HAP-1 (cell line): ENCODE measurements at regions not wholly inside any gene's neighbourhood (a gene's known extent, or its start where the extent isn't known, plus 50 kb on each side); places are given as distances from the start of the nearest gene placed in this dataset.
A peak's percentile ranks its signal among the peaks of the same experiment; 100 is the strongest.

Experiments used
- DNase-seq, 2 experiments: peaks; one replicate each; pipeline ENCODE4 v3.0.0-alpha.2; 2016 to 2020; ENCODE audit warnings: low spot score in 2 of 2
- H3K27me3 ChIP-seq: fragments of 250-450 bp; sonication (Bioruptor Pico); 2 replicates; pipeline ENCODE4 v1.5.1; 2020; ENCODE audit warnings: low read depth, mild to moderate bottlenecking, moderate library complexity
- H3K36me3 ChIP-seq: fragments of 250-450 bp; sonication (Bioruptor Pico); replicated peaks from 2 replicates; pipeline ENCODE4 v1.5.1; 2020; ENCODE audit warnings: mild to moderate bottlenecking
- H3K4me1 ChIP-seq: fragments of 250-450 bp; sonication (Bioruptor Pico); 2 replicates; pipeline ENCODE4 v1.5.1; 2020; ENCODE audit warnings: mild to moderate bottlenecking
- H3K4me3 ChIP-seq: fragments of 250-450 bp; sonication (Bioruptor Pico); 2 replicates; pipeline ENCODE4 v1.5.1; 2020; ENCODE audit warnings: mild to moderate bottlenecking, moderate library complexity
- H3K9me3 ChIP-seq: fragments of 250-450 bp; sonication (Bioruptor Pico); 2 replicates; pipeline ENCODE4 v1.5.1; 2020; ENCODE audit warnings: mild to moderate bottlenecking, moderate library complexity
- in situ Hi-C: fragments of 300-500 bp; cut with MboI; formaldehyde crosslinking; loops from 3 replicates; pipeline ENCODE4 v1.14.3; 2020; ENCODE audit warnings: low sequenced_read_pairs, inconsistent platforms, mixed read lengths

DNA sequence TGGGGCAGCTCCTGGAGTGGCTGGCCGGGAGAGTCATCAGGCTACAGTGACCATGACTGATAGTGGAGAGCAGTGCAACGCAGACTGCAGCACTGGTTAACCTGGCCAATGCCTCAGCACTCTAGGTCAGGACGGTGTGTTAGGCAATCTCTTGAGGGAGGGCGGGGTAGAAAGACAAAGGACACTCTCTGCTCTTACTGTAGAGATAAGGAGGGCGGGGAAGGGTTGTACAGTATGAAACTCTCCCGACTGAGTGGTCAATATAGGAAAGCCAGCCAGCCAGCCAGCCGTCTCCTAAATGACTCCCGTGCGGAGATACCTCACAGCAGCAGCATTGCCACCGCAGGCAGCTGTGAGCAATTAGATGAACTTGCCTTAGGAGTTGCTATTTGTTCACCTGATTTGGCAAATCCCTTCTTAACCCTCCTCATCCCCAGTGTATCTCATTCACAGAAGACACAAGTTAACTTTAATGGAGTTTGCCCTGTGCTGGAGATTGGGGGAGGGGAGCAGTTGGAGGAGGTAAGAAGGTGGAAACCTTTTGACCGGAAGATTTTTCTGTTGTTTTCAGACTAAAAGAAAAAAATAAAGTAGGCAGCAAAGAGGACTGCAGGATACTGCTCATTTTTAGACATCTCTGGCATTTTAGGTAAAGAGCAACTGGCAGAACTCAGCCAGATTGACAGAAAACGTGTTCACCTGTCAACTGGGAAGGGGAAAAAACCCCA is 330.5 kb downstream of the HNRNPD start:
- peak overlapping the region; percentile 40 for H3K4me3 ChIP-seq
- in situ Hi-C loops, result no loop called here
- no peaks in the 10 kb centered on the region for H3K9me3 ChIP-seq
- no peaks in the 10 kb centered on the region for H3K36me3 ChIP-seq
- H3K27me3 ChIP-seq, result no peaks in the 10 kb centered on the region; the same call in 1 of the 2 replicates
- DNase-seq, result peak in 1 of 2 experiments; percentile 10
- H3K4me1 ChIP-seq, result peaks cover 3% of the 10 kb centered on the region; the same call in 1 of the 2 replicates

DNA sequence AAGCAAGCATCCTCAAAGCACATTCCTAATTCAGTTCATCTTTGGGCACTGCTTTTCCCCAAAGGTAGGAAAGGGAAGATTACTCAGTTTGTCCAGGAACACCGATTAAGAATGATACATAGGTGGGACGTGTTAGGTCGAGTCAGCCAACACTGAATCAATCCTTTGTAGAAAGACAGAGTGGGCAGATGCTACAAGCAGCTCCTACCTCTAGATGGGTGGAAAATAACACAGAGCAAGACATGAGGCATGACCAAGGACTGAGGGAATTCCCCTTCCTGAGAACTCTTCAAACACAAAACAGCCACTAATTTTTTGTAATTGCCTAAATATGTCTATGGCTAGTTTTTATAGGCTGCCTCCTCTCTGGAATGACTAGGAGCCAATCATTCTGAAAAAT is 331.7 kb downstream of the HNRNPD start:
- in situ Hi-C loops, result no loop called here
- DNase-seq, result no peak
- Histone ChIP-seq H3K36me3 (no peaks in the 10 kb centered on the region), H3K9me3 (no peaks in the 10 kb centered on the region), H3K27me3 (peaks cover 2% of the 10 kb centered on the region; the same call in 1 of the 2 replicates), H3K4me1 (peaks cover 3% of the 10 kb centered on the region; the same call in 1 of the 2 replicates), H3K4me3 (no peak overlapping the region)

DNA sequence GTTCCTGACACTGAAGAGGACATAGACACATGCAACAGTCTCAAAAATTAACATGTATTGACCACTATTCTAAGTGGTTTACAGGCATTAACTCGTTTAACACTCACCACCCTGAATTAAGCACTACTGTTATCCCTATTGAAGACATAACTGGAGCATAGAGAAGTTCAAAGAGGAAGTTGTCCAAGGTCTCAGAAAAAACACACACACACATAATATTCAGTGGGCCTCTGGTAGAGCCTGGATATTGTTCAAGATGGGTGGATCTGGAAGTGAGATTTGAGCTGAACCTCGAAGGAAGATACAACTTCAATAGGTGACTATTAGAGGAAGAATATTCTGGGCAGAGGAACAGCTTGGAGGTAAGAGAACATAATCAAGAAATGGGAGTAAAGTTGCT is 334.9 kb downstream of the HNRNPD start:
- Histone ChIP-seq H3K27me3 (peaks cover 2% of the 10 kb centered on the region; the same call in 1 of the 2 replicates), H3K4me1 (peaks cover 3% of the 10 kb centered on the region; the same call in 1 of the 2 replicates), H3K9me3 (no peaks in the 10 kb centered on the region), H3K4me3 (no peak overlapping the region), H3K36me3 (no peaks in the 10 kb centered on the region)
- DNase-seq, result no peak
- in situ Hi-C loops, result no loop called here

DNA sequence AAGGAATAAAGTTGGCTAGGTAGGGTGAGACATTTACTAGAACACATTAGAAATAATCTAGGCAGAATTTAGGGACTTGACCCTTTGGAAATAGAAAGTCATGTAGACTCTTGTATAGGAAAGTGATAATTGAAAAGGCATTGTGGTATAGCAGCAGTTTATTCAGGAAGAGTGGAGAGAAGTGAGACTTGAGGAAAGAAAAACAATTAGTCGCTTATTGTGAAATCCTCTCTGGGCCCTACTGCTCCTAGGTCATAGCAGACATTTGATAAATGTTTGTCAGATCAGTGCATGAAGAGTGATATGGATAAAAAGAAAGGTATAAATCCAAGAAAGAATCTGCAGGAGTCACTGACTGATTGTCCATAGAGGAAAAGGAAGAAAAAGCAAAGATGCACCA is 337.6 kb downstream of the HNRNPD start:
- no peak overlapping the region for H3K4me3 ChIP-seq
- H3K4me1 ChIP-seq, result no peaks in the 10 kb centered on the region
- peaks cover 2% of the 10 kb centered on the region; the same call in 1 of the 2 replicates for H3K27me3 ChIP-seq
- H3K36me3 ChIP-seq, result no peaks in the 10 kb centered on the region
- in situ Hi-C loops, result no loop called here
- DNase-seq, result no peak
- H3K9me3 ChIP-seq, result no peaks in the 10 kb centered on the region

DNA sequence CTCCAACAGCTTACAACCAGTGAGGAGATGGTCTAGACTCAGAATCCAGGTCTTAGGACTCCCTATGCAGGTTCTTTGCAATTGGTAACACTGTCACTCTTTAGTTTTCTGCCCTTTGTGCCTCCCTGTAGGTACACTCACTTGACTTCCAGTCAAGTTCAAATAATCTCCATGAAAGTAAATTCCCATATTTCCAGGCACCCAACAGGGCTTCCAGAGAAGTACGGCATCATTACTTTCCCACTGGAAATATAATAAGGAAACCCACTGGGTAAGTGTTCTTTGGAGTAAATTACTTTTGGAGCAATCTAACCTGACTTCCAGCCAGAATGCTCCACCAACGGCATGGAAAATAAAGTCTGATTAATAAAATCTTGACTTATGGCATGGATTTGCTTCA is 338.9 kb downstream of the HNRNPD start:
- H3K4me3 ChIP-seq, result no peak overlapping the region
- H3K27me3 ChIP-seq, result peaks cover 2% of the 10 kb centered on the region
- H3K36me3 ChIP-seq, result no peaks in the 10 kb centered on the region
- H3K9me3 ChIP-seq, result no peaks in the 10 kb centered on the region
- H3K4me1 ChIP-seq, result no peaks in the 10 kb centered on the region
- in situ Hi-C loops, result no loop called here
- no peak for DNase-seq

DNA sequence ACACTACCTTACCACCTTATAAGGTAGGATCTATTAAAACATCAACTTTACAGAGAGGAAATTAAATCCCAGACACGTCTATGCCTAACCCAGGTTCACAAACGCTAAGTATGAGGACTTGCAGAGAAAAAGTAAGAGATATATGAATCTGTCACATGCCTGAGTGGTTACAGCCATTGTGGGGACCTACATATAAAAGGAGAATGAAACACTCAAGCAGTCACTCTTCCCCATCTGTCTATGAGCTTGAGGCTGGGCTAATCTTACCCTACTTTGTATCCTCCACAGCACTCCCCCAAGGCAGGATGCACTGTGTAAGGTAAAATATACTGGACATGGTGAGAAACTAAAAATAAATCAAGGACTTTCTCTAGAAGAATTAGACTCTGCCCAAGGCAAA is 339.9 kb downstream of the HNRNPD start:
- no peak for DNase-seq
- no peaks in the 10 kb centered on the region for H3K4me1 ChIP-seq
- no peaks in the 10 kb centered on the region for H3K9me3 ChIP-seq
- peaks cover 2% of the 10 kb centered on the region for H3K27me3 ChIP-seq
- in situ Hi-C loops, result no loop called here
- no peak overlapping the region for H3K4me3 ChIP-seq
- no peaks in the 10 kb centered on the region for H3K36me3 ChIP-seq

DNA sequence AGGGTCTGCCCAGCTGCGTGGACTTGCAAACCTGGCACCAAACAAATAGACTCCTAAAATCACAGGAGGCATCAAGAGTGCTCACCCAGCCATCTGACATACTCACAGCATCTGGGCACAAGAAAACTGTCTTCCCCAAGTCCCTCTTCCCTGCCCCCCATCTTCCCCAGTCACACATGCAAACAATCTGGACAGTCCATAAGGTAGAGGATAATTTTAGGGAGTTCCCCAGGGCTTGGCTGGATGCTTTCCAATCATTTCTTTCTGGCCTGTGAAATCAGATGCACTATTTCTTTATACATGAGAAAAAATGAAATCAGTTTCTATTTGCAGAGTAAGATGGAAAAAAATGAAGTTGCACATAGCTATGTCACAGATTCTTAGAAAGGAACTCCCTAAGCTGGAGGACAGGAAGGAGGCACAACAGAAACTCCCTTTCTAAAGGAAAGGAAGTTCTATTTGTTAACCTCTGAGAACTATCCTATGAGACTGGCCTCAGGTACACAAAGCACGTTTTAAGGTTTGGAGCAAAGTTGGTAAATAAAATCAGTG is 342.3 kb downstream of the HNRNPD start:
- Histone ChIP-seq H3K4me3 (no peak overlapping the region), H3K9me3 (no peaks in the 10 kb centered on the region), H3K27me3 (no peaks in the 10 kb centered on the region; the same call in 1 of the 2 replicates), H3K36me3 (no peaks in the 10 kb centered on the region), H3K4me1 (no peaks in the 10 kb centered on the region)
- no peak for DNase-seq
- in situ Hi-C loops, result no loop called here

DNA sequence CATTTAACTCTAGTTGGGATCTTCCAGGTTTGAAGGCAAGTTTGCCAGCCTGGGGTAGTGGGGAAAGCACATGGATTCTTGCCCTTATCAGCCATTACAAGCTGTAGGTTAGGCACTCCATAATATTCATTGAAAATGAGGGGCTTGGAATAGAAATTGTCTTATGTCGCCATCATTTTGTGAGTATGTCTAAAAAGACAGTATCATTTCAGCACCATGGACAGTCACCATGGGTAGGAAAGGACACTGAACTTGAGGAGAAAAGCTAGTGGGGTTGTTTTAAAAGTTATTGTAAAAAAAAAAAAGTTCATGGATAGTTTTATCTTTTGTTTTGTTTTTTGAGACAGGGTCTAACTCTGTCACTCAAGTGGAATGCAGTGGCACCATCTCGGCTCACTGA is 356.1 kb downstream of the HNRNPD start:
- H3K27me3 ChIP-seq, result no peaks in the 10 kb centered on the region
- H3K4me1 ChIP-seq, result no peaks in the 10 kb centered on the region
- H3K9me3 ChIP-seq, result no peaks in the 10 kb centered on the region
- no peaks in the 10 kb centered on the region for H3K36me3 ChIP-seq
- in situ Hi-C loops, result no loop called here
- no peak overlapping the region for H3K4me3 ChIP-seq
- DNase-seq, result peak; percentile 39 to 45

DNA sequence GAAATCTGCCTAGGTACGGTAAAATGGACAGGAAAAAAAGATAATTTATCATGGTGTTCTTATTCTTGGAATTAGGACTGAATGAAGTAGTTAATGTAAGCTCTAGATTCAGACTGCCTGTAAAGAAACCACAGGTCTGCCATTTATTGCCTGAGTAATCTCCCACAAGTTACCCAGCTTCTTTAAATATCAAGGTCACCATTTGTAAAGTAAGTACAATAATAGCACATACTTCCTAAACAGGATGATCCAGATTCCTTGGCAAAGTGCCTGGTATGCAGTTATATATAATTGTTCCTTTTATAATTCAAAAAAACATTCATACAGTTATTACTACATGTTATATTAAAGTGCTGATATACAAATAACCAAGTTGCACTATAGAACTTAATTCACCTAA is 368.6 kb downstream of the HNRNPD start:
- no peaks in the 10 kb centered on the region for H3K27me3 ChIP-seq
- no peaks in the 10 kb centered on the region for H3K9me3 ChIP-seq
- H3K36me3 ChIP-seq, result no peaks in the 10 kb centered on the region
- H3K4me1 ChIP-seq, result peaks cover 7% of the 10 kb centered on the region
- in situ Hi-C loops, result no loop called here
- peak in 1 of 2 experiments; percentile 40 for DNase-seq
- no peak overlapping the region for H3K4me3 ChIP-seq

DNA sequence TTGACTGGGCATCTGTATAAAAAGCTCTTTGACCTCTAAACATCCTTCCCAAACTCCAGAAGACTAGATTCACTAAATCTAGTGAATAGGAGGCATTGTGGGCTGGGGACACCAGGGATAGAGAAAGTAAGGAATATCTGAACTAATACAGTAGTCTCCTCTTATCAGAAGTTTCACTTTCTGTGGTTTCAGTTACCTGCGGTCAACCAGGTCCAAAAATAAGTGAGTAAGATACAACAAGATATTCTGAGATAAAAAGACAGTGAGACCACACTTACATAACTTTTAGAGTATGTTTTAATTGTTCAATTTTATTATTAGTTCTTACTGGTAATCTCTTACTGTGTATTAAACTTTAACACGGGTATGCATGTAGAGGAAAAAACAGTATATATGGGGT is 376.5 kb downstream of the HNRNPD start:
- no peaks in the 10 kb centered on the region for H3K9me3 ChIP-seq
- no peaks in the 10 kb centered on the region for H3K27me3 ChIP-seq
- DNase-seq, result no peak
- H3K4me3 ChIP-seq, result no peak overlapping the region
- in situ Hi-C loops, result no loop called here
- H3K4me1 ChIP-seq, result no peaks in the 10 kb centered on the region
- no peaks in the 10 kb centered on the region for H3K36me3 ChIP-seq

DNA sequence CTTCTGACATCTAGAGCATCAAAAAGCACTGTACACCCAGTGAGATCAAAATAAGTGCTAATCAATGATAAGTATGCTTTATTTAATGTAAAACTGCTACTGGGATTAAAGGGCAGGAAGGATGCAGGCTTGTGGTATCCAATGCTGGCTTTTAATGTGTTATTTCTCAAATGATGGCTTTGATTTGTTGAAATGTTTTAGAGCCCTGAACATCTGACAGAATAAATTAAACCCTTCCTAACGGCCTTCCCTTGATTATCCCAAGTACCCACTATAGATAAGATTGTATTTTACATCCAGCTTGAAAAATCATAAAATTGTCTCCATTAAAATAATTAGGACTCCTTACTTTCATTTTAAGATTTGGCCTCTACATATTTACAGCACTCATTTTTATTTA is 382.9 kb downstream of the HNRNPD start:
- Histone ChIP-seq H3K4me3 (no peak overlapping the region), H3K9me3 (no peaks in the 10 kb centered on the region), H3K27me3 (no peaks in the 10 kb centered on the region), H3K4me1 (no peaks in the 10 kb centered on the region), H3K36me3 (no peaks in the 10 kb centered on the region)
- in situ Hi-C loops, result no loop called here
- DNase-seq, result no peak

DNA sequence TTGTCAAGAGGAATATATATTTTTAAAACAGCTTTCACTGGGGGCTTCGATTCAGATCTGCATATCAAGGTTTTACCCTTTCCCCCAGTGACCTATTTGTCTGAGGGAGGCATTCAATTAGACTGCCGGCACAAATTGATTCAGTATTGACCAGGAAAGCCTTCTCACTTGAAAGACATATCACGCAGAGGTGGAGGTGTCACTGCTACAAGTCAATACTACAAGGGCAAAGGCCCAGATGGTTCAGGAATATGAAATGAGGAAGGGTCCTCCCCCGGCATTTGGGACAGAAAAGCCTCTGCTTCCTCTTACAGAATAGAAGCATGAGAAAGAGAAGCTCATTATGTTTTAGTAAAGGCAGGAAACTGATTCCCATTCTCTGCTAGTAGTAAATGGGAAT is 383.6 kb downstream of the HNRNPD start:
- Histone ChIP-seq H3K4me1 (no peaks in the 10 kb centered on the region), H3K27me3 (no peaks in the 10 kb centered on the region), H3K36me3 (no peaks in the 10 kb centered on the region), H3K4me3 (no peak overlapping the region), H3K9me3 (no peaks in the 10 kb centered on the region)
- in situ Hi-C loops, result no loop called here
- DNase-seq, result no peak

DNA sequence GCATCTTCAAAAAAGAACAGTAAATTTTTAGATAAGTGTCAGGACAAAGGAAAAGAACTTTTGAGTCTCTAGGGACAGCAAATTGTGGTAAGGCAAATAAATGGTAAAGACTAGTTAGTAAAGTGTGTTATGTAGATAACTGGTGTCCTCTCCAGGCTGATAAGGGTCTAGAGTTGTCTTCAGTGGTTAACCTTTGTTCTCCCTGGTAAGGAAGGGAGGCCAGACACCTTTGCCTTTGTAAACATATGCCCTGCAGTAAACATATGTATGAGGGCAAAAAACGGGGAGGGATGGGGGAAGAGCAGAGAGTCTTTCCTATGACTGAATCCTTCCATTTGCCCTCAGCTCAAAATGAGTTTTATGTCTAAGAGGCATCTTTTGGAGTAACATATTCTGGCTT is 384.6 kb downstream of the HNRNPD start:
- Histone ChIP-seq H3K9me3 (no peaks in the 10 kb centered on the region), H3K4me1 (no peaks in the 10 kb centered on the region), H3K4me3 (no peak overlapping the region), H3K27me3 (no peaks in the 10 kb centered on the region), H3K36me3 (no peaks in the 10 kb centered on the region)
- no peak for DNase-seq
- in situ Hi-C loops, result no loop called here

DNA sequence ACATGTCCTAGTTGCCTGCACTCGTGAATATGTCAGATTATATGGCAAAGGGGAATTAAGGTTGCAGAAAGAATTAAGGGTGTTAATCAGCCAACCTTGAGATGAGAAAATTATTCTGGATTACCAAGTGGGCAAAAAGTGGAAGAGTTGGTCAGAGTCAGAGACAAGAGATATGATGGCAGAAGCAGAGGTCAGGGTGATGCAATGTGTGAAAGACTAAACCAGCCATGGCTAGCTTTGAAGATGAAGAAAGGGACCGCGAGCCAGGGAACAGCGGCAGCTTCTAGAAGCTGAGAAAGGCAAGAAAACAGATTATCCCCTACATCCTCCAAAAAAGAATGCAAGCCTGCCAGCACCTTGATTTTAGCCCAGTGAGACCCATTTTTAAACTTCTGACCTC is 385.6 kb downstream of the HNRNPD start:
- Histone ChIP-seq H3K36me3 (no peaks in the 10 kb centered on the region), H3K4me3 (no peak overlapping the region), H3K9me3 (no peaks in the 10 kb centered on the region), H3K27me3 (no peaks in the 10 kb centered on the region), H3K4me1 (no peaks in the 10 kb centered on the region)
- DNase-seq, result no peak
- in situ Hi-C loops, result no loop called here
